ENCODE measurements at regions not wholly inside any gene's neighbourhood (a gene's known extent, or its start where the extent isn't known, plus 50 kb on each side); places are given as distances from the start of the nearest gene placed in this dataset.

DNA sequence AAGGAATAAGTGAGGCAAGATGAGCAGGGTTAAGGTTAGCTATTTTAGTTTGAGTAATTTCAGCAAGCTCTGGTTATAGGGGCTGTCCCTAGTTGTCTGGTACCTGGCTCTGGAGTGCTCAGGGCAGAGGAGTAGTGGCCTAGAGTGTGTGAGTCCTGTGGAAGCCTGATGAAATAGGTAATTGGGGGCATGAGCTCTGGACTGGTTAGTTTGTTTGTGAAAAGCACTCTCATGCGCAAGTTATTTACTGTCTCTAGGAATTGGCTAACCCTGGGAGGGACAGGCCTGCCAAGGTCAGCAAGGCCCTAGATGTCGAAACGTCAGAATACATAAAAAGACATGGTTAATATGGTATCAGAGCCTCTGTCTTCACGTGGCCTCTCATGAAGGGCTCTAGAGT, 900.1 kb downstream of the PCDH17 start:
- no peak for TF ChIP-seq POLR2AphosphoS5 (IDR thresholded peaks at IDR 0.05; ENCODE audit: low read depth, low read length)
- TF ChIP-seq POLR2A (IDR thresholded peaks at IDR 0.05; ENCODE audit: low read depth, low read length): no peak
- TF ChIP-seq SPI1 (IDR thresholded peaks at IDR 0.05; ENCODE audit: low read depth, low read length): no peak

All from GM12891 (cell line).